ENCODE measurements at regions not wholly inside any gene's neighbourhood (a gene's known extent, or its start where the extent isn't known, plus 50 kb on each side); places are given as distances from the start of the nearest gene placed in this dataset.
A peak's percentile ranks its signal among the peaks of the same experiment; 100 is the strongest.

- no peak for DNase-seq (ENCODE audit: low spot score)
Observed at GRCh38 chr11:108994887-108995286, 330.0 kb downstream of the DDX10 start.

GRCh38 chr11:108997826-108998225 is 333.0 kb downstream of the DDX10 start:
- no peak for DNase-seq (ENCODE audit: low spot score)

- DNase-seq (ENCODE audit: low spot score): no peak
Observed at GRCh38 chr11:109000531-109000930, 335.7 kb downstream of the DDX10 start.

- DNase-seq (ENCODE audit: low spot score): no peak
Observed at GRCh38 chr11:109001585-109001984, 336.7 kb downstream of the DDX10 start.

GRCh38 chr11:109012991-109013390 is 348.1 kb downstream of the DDX10 start:
- DNase-seq (ENCODE audit: low spot score): no peak

GRCh38 chr11:109015283-109015682 is 350.4 kb downstream of the DDX10 start:
- no peak for DNase-seq (ENCODE audit: low spot score)

- no peak for DNase-seq (ENCODE audit: low spot score)
Observed at GRCh38 chr11:109016724-109017123, 351.9 kb downstream of the DDX10 start.

- no peak for DNase-seq (ENCODE audit: low spot score)
Observed at GRCh38 chr11:109017489-109017888, 352.6 kb downstream of the DDX10 start.

GRCh38 chr11:109018639-109019038 is 353.8 kb downstream of the DDX10 start:
- DNase-seq (ENCODE audit: low spot score): no peak

- no peak for DNase-seq (ENCODE audit: low spot score)
Observed at GRCh38 chr11:109019342-109019936, 354.6 kb downstream of the DDX10 start.

- no peak for DNase-seq (ENCODE audit: low spot score)
Observed at GRCh38 chr11:109023036-109023435, 358.2 kb downstream of the DDX10 start.

- no peak for DNase-seq (ENCODE audit: low spot score)
Observed at GRCh38 chr11:109026891-109027489, 362.1 kb downstream of the DDX10 start.

GRCh38 chr11:109027851-109028250 is 363.0 kb downstream of the DDX10 start:
- no peak for DNase-seq (ENCODE audit: low spot score)

GRCh38 chr11:109029927-109030326 is 365.1 kb downstream of the DDX10 start:
- DNase-seq (ENCODE audit: low spot score): no peak

GRCh38 chr11:109033627-109034338 is 368.9 kb downstream of the DDX10 start:
- no peak for DNase-seq (ENCODE audit: low spot score)

- DNase-seq (ENCODE audit: low spot score): no peak
Observed at GRCh38 chr11:109034339-109034696, 369.4 kb downstream of the DDX10 start.

- no peak for DNase-seq (ENCODE audit: low spot score)
Observed at GRCh38 chr11:109035284-109035683, 370.4 kb downstream of the DDX10 start.

- no peak for DNase-seq (ENCODE audit: low spot score)
Observed at GRCh38 chr11:109036011-109036410, 371.1 kb downstream of the DDX10 start.

GRCh38 chr11:109037856-109038780 is 373.2 kb downstream of the DDX10 start:
- no peak for DNase-seq (ENCODE audit: low spot score)

GRCh38 chr11:109039611-109040010 is 374.7 kb downstream of the DDX10 start:
- no peak for DNase-seq (ENCODE audit: low spot score)

- DNase-seq (ENCODE audit: low spot score): peak; percentile 52
Observed at GRCh38 chr11:109040303-109040702, 375.4 kb downstream of the DDX10 start.

- no peak for DNase-seq (ENCODE audit: low spot score)
Observed at GRCh38 chr11:109041876-109042275, 377.0 kb downstream of the DDX10 start.

Measured in iPS-NIHi11 (cell line).